KBM-7 (cell line): ENCODE measurements at regions not wholly inside any gene's neighbourhood (a gene's known extent, or its start where the extent isn't known, plus 50 kb on each side); places are given as distances from the start of the nearest gene placed in this dataset.

Experiments used
- DNase-seq: peaks from one replicate; pipeline ENCODE4 v3.0.0-alpha.2; 2015
- in situ Hi-C: fragments of 300-500 bp; cut with MboI; formaldehyde crosslinking; loops from 2 replicates; pipeline ENCODE4 v1.14.3; 2020; ENCODE audit warnings: low sequenced_read_pairs, low pct_unique_long_range_greater_than_20kb, mixed read lengths

GRCh38 chr3:18623220-18623619 lies 198.1 kb upstream of the SATB1 start:
- in situ Hi-C loops = no loop called here
- DNase-seq = no peak

- in situ Hi-C loops = no loop called here
- no peak for DNase-seq
These were observed 193.6 kb upstream of the SATB1 start for GRCh38 chr3:18618723-18619122.

GRCh38 chr3:18611991-18612390 lies 186.9 kb upstream of the SATB1 start:
- in situ Hi-C loops = no loop called here
- no peak for DNase-seq

GRCh38 chr3:18609187-18609586 lies 184.0 kb upstream of the SATB1 start:
- DNase-seq = peak; percentile 8
- in situ Hi-C loops = no loop called here

GRCh38 chr3:18597919-18598318 lies 172.8 kb upstream of the SATB1 start:
- no peak for DNase-seq
- in situ Hi-C loops = no loop called here

GRCh38 chr3:18593231-18593630 lies 168.1 kb upstream of the SATB1 start:
- in situ Hi-C loops = no loop called here
- DNase-seq = no peak

- in situ Hi-C loops = no loop called here
These were observed 166.0 kb upstream of the SATB1 start for GRCh38 chr3:18591120-18591519.

GRCh38 chr3:18586076-18586475 lies 160.9 kb upstream of the SATB1 start:
- in situ Hi-C loops = no loop called here
- DNase-seq = no peak

More at GRCh38 chr3:18591120-18591519, 166.0 kb upstream of the SATB1 start:
- no peak for DNase-seq

- in situ Hi-C loops = no loop called here
- peak; percentile 66 for DNase-seq
These were observed 160.1 kb upstream of the SATB1 start for GRCh38 chr3:18585004-18585968.

GRCh38 chr3:18580268-18580667 lies 155.1 kb upstream of the SATB1 start:
- in situ Hi-C loops = no loop called here
- DNase-seq = no peak

- peak; percentile 87 for DNase-seq
- in situ Hi-C loops = no loop called here
These were observed 154.5 kb upstream of the SATB1 start for GRCh38 chr3:18579661-18580060.

- in situ Hi-C loops = no loop called here
- no peak for DNase-seq
These were observed 150.4 kb upstream of the SATB1 start for GRCh38 chr3:18575573-18575972.

- in situ Hi-C loops = no loop called here
- no peak for DNase-seq
These were observed 147.7 kb upstream of the SATB1 start for GRCh38 chr3:18572809-18573208.

GRCh38 chr3:18567293-18567692 lies 142.2 kb upstream of the SATB1 start:
- in situ Hi-C loops = no loop called here
- no peak for DNase-seq

GRCh38 chr3:18562364-18563154 lies 137.4 kb upstream of the SATB1 start:
- no peak for DNase-seq
- in situ Hi-C loops = no loop called here

- in situ Hi-C loops = no loop called here
- peak; percentile 72 for DNase-seq
These were observed 134.2 kb upstream of the SATB1 start for GRCh38 chr3:18559331-18559842.

- no peak for DNase-seq
- in situ Hi-C loops = no loop called here
These were observed 133.4 kb upstream of the SATB1 start for GRCh38 chr3:18558507-18558906.

- no peak for DNase-seq
- in situ Hi-C loops = no loop called here
These were observed 132.1 kb upstream of the SATB1 start for GRCh38 chr3:18557216-18557615.

- peak; percentile 26 for DNase-seq
- in situ Hi-C loops = no loop called here
These were observed 131.5 kb upstream of the SATB1 start for GRCh38 chr3:18556503-18557135.
